MM.1S (cell line): ENCODE measurements at regions not wholly inside any gene's neighbourhood (a gene's known extent, or its start where the extent isn't known, plus 50 kb on each side); places are given as distances from the start of the nearest gene placed in this dataset.

Experiments used
- DNase-seq: peaks from one replicate; pipeline ENCODE4 v3.0.0-alpha.2; 2015
- H2AFZ ChIP-seq: fragments of 300-600 bp; sonication (generic); 2 replicates; pipeline ENCODE4 v1.6.0; 2016; ENCODE audit warnings: antibody characterized with exemption, low read length
- H3F3A ChIP-seq: fragments of 300-600 bp; sonication (generic); 2 replicates; pipeline ENCODE4 v1.6.1; 2016; ENCODE audit warnings: mild to moderate bottlenecking, antibody characterized with exemption, low read length, moderate library complexity, mixed read lengths; ENCODE audit not compliant: insufficient read depth
- H3K27ac ChIP-seq: fragments of 300-600 bp; sonication (generic); 2 replicates; pipeline ENCODE4 v1.5.1; 2016; ENCODE audit warnings: mild to moderate bottlenecking, low read length
- H3K27me3 ChIP-seq: fragments of 300-600 bp; sonication (generic); replicated peaks from 2 replicates; pipeline ENCODE4 v1.6.0; 2016; ENCODE audit warnings: low read length; ENCODE audit not compliant: insufficient read depth
- H3K36me3 ChIP-seq: fragments of 300-600 bp; sonication (generic); replicated peaks from 2 replicates; pipeline ENCODE4 v1.6.1; 2016; ENCODE audit warnings: mild to moderate bottlenecking, low read length, mixed read lengths; ENCODE audit not compliant: insufficient read depth
- H3K4me1 ChIP-seq: fragments of 300-600 bp; sonication (generic); 2 replicates; pipeline ENCODE4 v1.6.1; 2016; ENCODE audit warnings: low read length, mixed read lengths
- H3K4me2 ChIP-seq: fragments of 300-600 bp; sonication (generic); 2 replicates; pipeline ENCODE4 v1.6.0; 2016; ENCODE audit warnings: low read depth, low read length
- H3K4me3 ChIP-seq: fragments of 300-600 bp; sonication (generic); 2 replicates; pipeline ENCODE4 v1.5.1; 2016; ENCODE audit warnings: low read length, mixed read lengths
- H3K79me2 ChIP-seq: fragments of 300-600 bp; sonication (generic); 2 replicates; pipeline ENCODE4 v1.6.1; 2016; ENCODE audit warnings: mixed run types, low read length, mixed read lengths
- H3K9ac ChIP-seq: fragments of 300-600 bp; sonication (generic); 2 replicates; pipeline ENCODE4 v1.6.1; 2016; ENCODE audit warnings: low read length, mixed read lengths
- H3K9me2 ChIP-seq: fragments of 300-600 bp; sonication (generic); replicated peaks from 2 replicates; pipeline ENCODE4 v1.6.1; 2016; ENCODE audit warnings: mild to moderate bottlenecking, low read length, mixed read lengths; ENCODE audit not compliant: insufficient read depth
- H3K9me3 ChIP-seq: fragments of 300-600 bp; sonication (generic); replicated peaks from 2 replicates; pipeline ENCODE4 v1.6.1; 2016; ENCODE audit warnings: mild to moderate bottlenecking, low read length, mixed read lengths; ENCODE audit not compliant: insufficient read depth
- H4K20me1 ChIP-seq: fragments of 300-600 bp; sonication (generic); 2 replicates; pipeline ENCODE4 v1.6.1; 2016; ENCODE audit warnings: mild to moderate bottlenecking, low read length, moderate library complexity, mixed read lengths; ENCODE audit not compliant: insufficient read depth
- EZH2 ChIP-seq: fragments of 300-600 bp; sonication (generic); optimal IDR thresholded peaks from 2 replicates; pipeline ENCODE3; 2017; ENCODE audit warnings: low read depth, mild to moderate bottlenecking, antibody characterized with exemption, low read length, mixed read lengths
- EZH2phosphoT487 ChIP-seq: fragments of 300-600 bp; sonication (generic); IDR thresholded peaks from 2 replicates; pipeline ENCODE4 v1.6.1; 2018; ENCODE audit warnings: antibody characterized with exemption, low read length
- TF ChIP-seq, protein P1 (sequence below): fragments of 300-600 bp; sonication (generic); IDR thresholded peaks from 2 replicates; pipeline ENCODE4 v1.5.1; 2016; ENCODE audit warnings: antibody characterized with exemption, low read length, mixed read lengths

DNA sequence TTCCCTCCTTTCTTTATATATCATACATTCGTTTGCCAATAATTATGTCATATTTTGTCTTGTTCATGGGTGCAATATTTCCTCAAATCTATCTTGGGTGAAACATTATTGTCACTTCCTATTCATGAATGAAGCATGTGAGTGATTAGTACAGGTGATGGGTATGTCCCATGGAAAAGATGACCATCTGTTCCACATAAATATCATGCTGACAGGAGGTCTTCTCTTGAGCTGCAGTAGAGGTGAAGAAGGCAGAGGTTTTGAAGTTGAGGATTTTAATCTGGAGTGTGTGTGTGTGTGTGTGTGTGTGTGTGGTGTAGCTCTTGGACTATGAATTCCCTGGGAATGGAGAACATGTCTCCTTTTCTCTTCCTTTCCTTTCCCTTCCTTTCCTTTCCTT, 350.5 kb upstream of the CHRM2 start:
- no peak for TF ChIP-seq EZH2
- TF ChIP-seq, protein P1, sequence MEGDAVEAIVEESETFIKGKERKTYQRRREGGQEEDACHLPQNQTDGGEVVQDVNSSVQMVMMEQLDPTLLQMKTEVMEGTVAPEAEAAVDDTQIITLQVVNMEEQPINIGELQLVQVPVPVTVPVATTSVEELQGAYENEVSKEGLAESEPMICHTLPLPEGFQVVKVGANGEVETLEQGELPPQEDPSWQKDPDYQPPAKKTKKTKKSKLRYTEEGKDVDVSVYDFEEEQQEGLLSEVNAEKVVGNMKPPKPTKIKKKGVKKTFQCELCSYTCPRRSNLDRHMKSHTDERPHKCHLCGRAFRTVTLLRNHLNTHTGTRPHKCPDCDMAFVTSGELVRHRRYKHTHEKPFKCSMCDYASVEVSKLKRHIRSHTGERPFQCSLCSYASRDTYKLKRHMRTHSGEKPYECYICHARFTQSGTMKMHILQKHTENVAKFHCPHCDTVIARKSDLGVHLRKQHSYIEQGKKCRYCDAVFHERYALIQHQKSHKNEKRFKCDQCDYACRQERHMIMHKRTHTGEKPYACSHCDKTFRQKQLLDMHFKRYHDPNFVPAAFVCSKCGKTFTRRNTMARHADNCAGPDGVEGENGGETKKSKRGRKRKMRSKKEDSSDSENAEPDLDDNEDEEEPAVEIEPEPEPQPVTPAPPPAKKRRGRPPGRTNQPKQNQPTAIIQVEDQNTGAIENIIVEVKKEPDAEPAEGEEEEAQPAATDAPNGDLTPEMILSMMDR, result no peak
- Histone ChIP-seq H3K9me3 (no peaks in the 10 kb centered on the region), H3K79me2 (no peaks in the 10 kb centered on the region), H3K4me2 (no peak overlapping the region), H3K4me1 (no peaks in the 10 kb centered on the region), H2AFZ (no peak overlapping the region), H3K27me3 (no peaks in the 10 kb centered on the region), H3K9me2 (no peaks in the 10 kb centered on the region), H3K27ac (no peak overlapping the region), H3K36me3 (no peaks in the 10 kb centered on the region), H3F3A (no peaks in the 10 kb centered on the region), H3K9ac (no peak overlapping the region), H4K20me1 (no peaks in the 10 kb centered on the region), H3K4me3 (no peak overlapping the region)
- DNase-seq, result no peak

DNA sequence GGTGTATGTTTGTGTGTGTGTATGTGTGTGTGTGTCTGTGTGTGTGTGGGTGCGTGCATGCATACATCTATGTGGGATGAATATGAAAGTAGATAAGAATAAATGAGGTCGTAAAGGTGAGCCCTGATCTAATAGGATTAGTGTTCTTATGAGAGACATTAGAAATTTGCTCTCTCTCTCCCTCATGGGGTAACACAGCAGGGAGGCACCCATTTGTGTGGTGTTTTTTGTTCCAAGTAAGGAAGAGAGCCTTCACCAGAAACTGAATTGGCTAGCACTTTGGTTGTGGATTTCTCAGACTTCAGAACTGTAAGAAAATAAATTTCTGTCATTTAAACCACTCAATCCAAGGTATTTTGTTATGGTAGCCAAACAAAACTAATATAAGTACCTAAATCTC, 353.7 kb upstream of the CHRM2 start:
- no peaks in the 10 kb centered on the region for H4K20me1 ChIP-seq
- H3F3A ChIP-seq, result no peaks in the 10 kb centered on the region
- no peak overlapping the region for H2AFZ ChIP-seq
- no peak for DNase-seq
- TF ChIP-seq, protein P1, result no peak
- TF ChIP-seq EZH2 (no peak), EZH2phosphoT487 (no peak)
- no peaks in the 10 kb centered on the region for H3K27me3 ChIP-seq
- no peaks in the 10 kb centered on the region for H3K9me2 ChIP-seq
- H3K9me3 ChIP-seq, result no peaks in the 10 kb centered on the region
- no peak overlapping the region for H3K27ac ChIP-seq
- H3K4me3 ChIP-seq, result no peak overlapping the region
- H3K4me1 ChIP-seq, result no peaks in the 10 kb centered on the region
- no peak overlapping the region for H3K4me2 ChIP-seq
- H3K9ac ChIP-seq, result no peak overlapping the region
- no peaks in the 10 kb centered on the region for H3K79me2 ChIP-seq
- H3K36me3 ChIP-seq, result no peaks in the 10 kb centered on the region

DNA sequence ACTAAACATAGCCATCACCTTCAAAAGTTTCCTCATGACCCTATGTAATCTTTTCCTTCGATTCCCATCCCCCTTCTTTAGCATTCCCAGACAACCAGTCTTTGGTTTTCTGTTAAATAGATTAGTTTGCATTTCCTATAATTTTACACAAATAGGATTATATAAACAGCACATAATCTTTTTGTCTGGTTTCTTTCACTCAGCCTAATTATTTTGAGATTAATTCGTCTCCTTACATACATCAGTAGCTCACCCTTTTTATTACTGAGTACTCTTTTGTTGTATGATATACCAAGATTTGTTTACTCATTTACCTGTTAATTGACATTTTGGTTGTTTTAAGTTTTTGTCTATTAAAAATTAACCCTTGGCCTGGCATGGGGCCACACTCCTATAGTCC, 354.7 kb upstream of the CHRM2 start:
- no peak for DNase-seq
- TF ChIP-seq, protein P1, result no peak
- TF ChIP-seq EZH2 (no peak), EZH2phosphoT487 (no peak)

More for the DNA sequence above, 354.7 kb upstream of the CHRM2 start:
- H3K9ac ChIP-seq, result no peak overlapping the region
- no peak overlapping the region for H3K4me2 ChIP-seq
- no peaks in the 10 kb centered on the region for H3F3A ChIP-seq
- no peaks in the 10 kb centered on the region for H4K20me1 ChIP-seq
- no peaks in the 10 kb centered on the region for H3K4me1 ChIP-seq
- H3K36me3 ChIP-seq, result no peaks in the 10 kb centered on the region
- H3K9me3 ChIP-seq, result no peaks in the 10 kb centered on the region
- H3K27ac ChIP-seq, result no peak overlapping the region
- H3K9me2 ChIP-seq, result no peaks in the 10 kb centered on the region
- H3K27me3 ChIP-seq, result no peaks in the 10 kb centered on the region
- no peak overlapping the region for H2AFZ ChIP-seq
- no peaks in the 10 kb centered on the region for H3K79me2 ChIP-seq
- H3K4me3 ChIP-seq, result no peak overlapping the region
